Esophagus (tissue), 2 donors: ENCODE measurements at regions not wholly inside any gene's neighbourhood (a gene's known extent, or its start where the extent isn't known, plus 50 kb on each side); places are given as distances from the start of the nearest gene placed in this dataset.

ENCODE experiments used
- H3K27ac ChIP-seq, 2 donors: one replicate each; pipeline ENCODE4 v1.5.1; 2013; ENCODE audit warnings: low read depth in 2 of 2, mild to moderate bottlenecking in 2 of 2, inconsistent platforms in 1 of 2, low read length in 1 of 2, moderate library complexity in 1 of 2
- H3K27me3 ChIP-seq, 2 donors: one replicate each; pipeline ENCODE4 v1.6.1; 2013; ENCODE audit warnings: low read length in 2 of 2, control low read depth in 1 of 2, mild to moderate bottlenecking in 1 of 2; ENCODE audit not compliant: insufficient read depth in 2 of 2, control insufficient read depth in 1 of 2
- H3K36me3 ChIP-seq, 2 donors: one replicate each; pipeline ENCODE4 v1.6.1; 2013; ENCODE audit warnings: low read length in 1 of 2; ENCODE audit not compliant: control insufficient read depth in 2 of 2, insufficient read depth in 2 of 2
- H3K4me1 ChIP-seq, 2 donors: one replicate each; pipeline ENCODE4 v1.6.1; 2013; ENCODE audit warnings: low read length in 1 of 2; ENCODE audit not compliant: control insufficient read depth in 2 of 2, insufficient read depth in 2 of 2
- H3K4me3 ChIP-seq, 2 donors: one replicate each; pipeline ENCODE4 v1.5.1; 2013; ENCODE audit warnings: low read length in 2 of 2, mild to moderate bottlenecking in 2 of 2, low read depth in 1 of 2, moderate library complexity in 1 of 2
- H3K9me3 ChIP-seq, 2 donors: one replicate each; pipeline ENCODE4 v1.6.1; 2013; ENCODE audit warnings: mild to moderate bottlenecking in 2 of 2, low read depth in 1 of 2, low read length in 1 of 2, moderate library complexity in 1 of 2; ENCODE audit not compliant: control insufficient read depth in 2 of 2, insufficient read depth in 1 of 2
- WGBS, 2 donors: extraction: QIAGEN DNeasy Blood & Tissue Kit; methylation state at CpG; one replicate each; pipeline ENCODE4 v1.1.7; 2013; 5-methylcytosine and 5-hydroxymethylcytosine counted together
- donor health status: healthy with polysubstance abuse.
- donor health status: Bipolar disorder and iron deficiency.

DNA sequence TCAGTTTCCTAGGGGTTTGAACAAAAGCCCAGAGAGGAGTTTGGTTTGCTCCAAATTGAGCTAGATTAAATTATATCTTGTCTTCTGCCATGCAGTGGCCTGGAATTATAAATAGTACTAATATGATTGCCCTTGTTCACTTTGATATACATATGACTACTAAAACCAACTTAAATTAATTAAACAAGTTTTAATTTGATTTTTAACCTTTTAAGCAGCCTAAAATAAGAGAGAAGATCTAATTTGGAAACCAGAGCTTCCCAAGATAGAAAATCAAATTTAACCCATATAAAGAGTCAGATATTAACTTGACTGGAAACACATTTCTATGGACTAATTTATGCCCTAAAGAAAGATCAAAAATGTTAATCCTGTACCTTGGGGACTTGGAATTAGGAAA, 444.5 kb upstream of the SLC8A1 start:
- Histone ChIP-seq H3K9me3 (no peaks in the 10 kb centered on the region), H3K36me3 (no peaks in the 10 kb centered on the region), H3K4me1 (no peaks in the 10 kb centered on the region), H3K27ac (no peak overlapping the region), H3K4me3 (no peak overlapping the region), H3K27me3 (no peaks in the 10 kb centered on the region)

DNA sequence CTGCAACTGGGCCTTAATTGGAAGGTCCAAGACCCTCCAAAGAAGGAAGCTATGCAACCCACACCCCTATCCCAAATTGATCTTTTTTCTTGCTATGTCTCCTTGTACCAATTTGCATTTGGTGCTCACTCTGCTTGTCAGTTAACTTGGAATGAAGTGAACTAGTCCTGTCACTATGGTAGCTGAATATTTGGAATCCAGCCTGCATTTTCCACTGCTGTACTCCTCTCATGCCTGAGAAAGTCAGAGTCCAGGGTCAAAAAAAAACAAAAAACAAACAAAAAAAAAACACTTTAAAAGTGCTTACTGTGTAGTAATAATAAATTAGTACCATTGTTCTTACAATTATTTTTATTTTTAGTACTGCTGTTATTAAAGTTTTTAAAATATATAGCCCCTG, 462.8 kb upstream of the SLC8A1 start:
- no peaks in the 10 kb centered on the region for H3K9me3 ChIP-seq
- no peaks in the 10 kb centered on the region for H3K36me3 ChIP-seq
- no peak overlapping the region for H3K4me3 ChIP-seq
- no peak overlapping the region for H3K27ac ChIP-seq
- no peaks in the 10 kb centered on the region for H3K4me1 ChIP-seq
- no peaks in the 10 kb centered on the region for H3K27me3 ChIP-seq

GRCh38 chr2:40915651-40916050, 463.8 kb upstream of the SLC8A1 start:
- H3K36me3 ChIP-seq: no peaks in the 10 kb centered on the region

DNA sequence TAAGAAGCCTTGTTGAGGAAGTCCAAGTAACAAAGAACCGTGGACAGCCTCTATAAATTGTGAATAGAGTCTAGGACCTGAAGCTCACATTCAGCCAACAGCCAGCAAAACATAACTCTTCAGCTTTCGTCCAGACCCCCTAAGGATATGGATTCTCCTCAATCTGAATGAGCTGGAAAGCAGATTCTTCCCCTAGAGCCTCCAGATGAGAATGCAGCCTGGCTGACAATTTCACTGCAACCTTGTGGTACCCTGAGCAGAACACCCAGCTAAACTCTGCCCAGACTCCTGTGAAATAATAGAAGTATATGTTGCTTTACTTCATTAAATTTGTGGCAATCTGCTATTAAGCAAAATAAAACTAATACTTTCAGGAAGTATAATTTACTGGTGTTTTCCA, 483.5 kb upstream of the SLC8A1 start:
- H3K4me1 ChIP-seq: no peaks in the 10 kb centered on the region
- no peaks in the 10 kb centered on the region for H3K36me3 ChIP-seq
- WGBS, 2 donors: 73 to 74% methylated on average over 2 of the region's 2 CpGs
- H3K4me3 ChIP-seq: no peak overlapping the region
- H3K27me3 ChIP-seq: no peaks in the 10 kb centered on the region
- no peaks in the 10 kb centered on the region for H3K9me3 ChIP-seq
- H3K27ac ChIP-seq: no peak overlapping the region

More at GRCh38 chr2:40915651-40916050, 463.8 kb upstream of the SLC8A1 start:
- Histone ChIP-seq H3K9me3 (no peaks in the 10 kb centered on the region), H3K4me3 (no peak overlapping the region), H3K27me3 (no peaks in the 10 kb centered on the region), H3K27ac (no peak overlapping the region), H3K4me1 (no peaks in the 10 kb centered on the region)

DNA sequence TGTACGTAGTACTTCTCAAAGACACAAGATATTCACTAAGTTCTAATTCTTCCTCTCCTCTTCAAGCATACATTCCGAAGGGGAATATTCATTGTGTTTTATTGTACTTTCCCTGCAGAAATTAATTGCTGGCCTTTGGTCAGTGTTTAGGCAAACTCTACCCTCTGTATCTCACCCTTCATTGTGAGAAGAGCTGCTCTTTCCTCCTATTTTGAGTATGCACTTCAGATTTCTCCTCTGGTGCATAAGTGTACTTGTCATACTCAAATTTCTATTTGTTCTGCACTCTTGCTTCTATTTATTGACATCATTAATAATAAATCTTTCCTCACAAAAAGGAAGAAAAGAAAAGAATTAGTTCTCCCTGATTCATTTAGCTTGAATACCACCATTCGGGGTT, 485.4 kb upstream of the SLC8A1 start:
- Histone ChIP-seq H3K4me1 (no peaks in the 10 kb centered on the region), H3K27ac (no peak overlapping the region)

DNA sequence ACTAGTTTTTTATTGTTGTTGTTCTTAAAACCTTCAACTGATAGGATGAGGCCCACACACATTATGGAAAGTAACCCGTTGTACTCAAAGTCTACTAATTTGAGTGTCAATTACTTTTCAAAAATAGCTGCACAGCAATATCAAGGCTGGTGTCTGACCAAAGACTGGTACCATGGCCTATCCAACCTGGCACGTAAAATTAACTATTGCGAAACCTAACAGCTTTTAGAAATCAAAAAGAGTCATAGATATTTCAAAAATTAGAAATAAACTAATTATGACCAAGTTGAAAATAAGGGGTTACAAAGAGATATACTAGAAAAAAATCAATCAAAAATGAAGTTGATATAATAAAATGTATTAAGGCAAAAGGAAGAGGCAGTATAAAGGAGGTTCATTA, 501.5 kb upstream of the SLC8A1 start:
- H3K4me1 ChIP-seq: no peaks in the 10 kb centered on the region
- no peak overlapping the region for H3K27ac ChIP-seq
- H3K4me3 ChIP-seq: no peak overlapping the region
- WGBS, 2 donors: 94 to 96% methylated on average over 3 of the region's 3 CpGs
- no peaks in the 10 kb centered on the region for H3K27me3 ChIP-seq
- H3K9me3 ChIP-seq: no peaks in the 10 kb centered on the region
- no peaks in the 10 kb centered on the region for H3K36me3 ChIP-seq

More for the DNA sequence above, 485.4 kb upstream of the SLC8A1 start:
- Histone ChIP-seq H3K27me3 (no peaks in the 10 kb centered on the region), H3K4me3 (no peak overlapping the region), H3K36me3 (no peaks in the 10 kb centered on the region), H3K9me3 (no peaks in the 10 kb centered on the region)
- 84 to 85% methylated on average over 3 of the region's 3 CpGs for WGBS, 2 donors

GRCh38 chr2:40955042-40955441, 503.2 kb upstream of the SLC8A1 start:
- H3K4me1 ChIP-seq: no peaks in the 10 kb centered on the region
- 65 to 81% methylated on average over 2 of the region's 2 CpGs for WGBS, 2 donors
- no peaks in the 10 kb centered on the region for H3K27me3 ChIP-seq
- no peaks in the 10 kb centered on the region for H3K9me3 ChIP-seq
- no peak overlapping the region for H3K4me3 ChIP-seq
- no peaks in the 10 kb centered on the region for H3K36me3 ChIP-seq
- no peak overlapping the region for H3K27ac ChIP-seq

- H3K36me3 ChIP-seq: no peaks in the 10 kb centered on the region
- H3K9me3 ChIP-seq: no peaks in the 10 kb centered on the region
- no peaks in the 10 kb centered on the region for H3K4me1 ChIP-seq
- no peak overlapping the region for H3K4me3 ChIP-seq
- no peaks in the 10 kb centered on the region for H3K27me3 ChIP-seq
- H3K27ac ChIP-seq: no peak overlapping the region
These were observed 503.7 kb upstream of the SLC8A1 start for GRCh38 chr2:40955635-40956034.

- no peaks in the 10 kb centered on the region for H3K27me3 ChIP-seq
- no peaks in the 10 kb centered on the region for H3K36me3 ChIP-seq
- H3K9me3 ChIP-seq: no peaks in the 10 kb centered on the region
- 73 to 74% methylated on average over 9 of the region's 9 CpGs for WGBS, 2 donors
- H3K27ac ChIP-seq: no peak overlapping the region
- no peak overlapping the region for H3K4me3 ChIP-seq
- no peaks in the 10 kb centered on the region for H3K4me1 ChIP-seq
These were observed 505.6 kb upstream of the SLC8A1 start for GRCh38 chr2:40957508-40957907.

DNA sequence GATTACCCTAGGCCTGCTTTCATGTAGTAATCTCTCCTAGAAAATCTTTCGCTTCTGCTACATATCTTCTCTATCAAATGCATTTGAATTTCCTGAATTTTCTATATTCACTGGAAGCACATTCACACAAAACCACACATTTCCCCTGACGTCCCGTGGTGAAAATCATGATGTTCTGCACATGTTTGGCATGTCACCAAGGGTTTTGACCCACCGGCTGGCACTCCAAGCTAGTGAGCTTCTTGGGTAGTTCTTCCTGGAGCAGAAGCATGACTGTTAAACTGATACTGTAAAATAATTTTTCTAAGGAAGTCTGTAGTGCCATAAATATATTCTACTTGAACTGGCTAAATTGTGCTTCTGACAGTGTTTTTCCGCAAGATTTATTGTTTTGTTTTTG, 510.1 kb upstream of the SLC8A1 start:
- Histone ChIP-seq H3K36me3 (no peaks in the 10 kb centered on the region), H3K9me3 (no peaks in the 10 kb centered on the region), H3K4me3 (no peak overlapping the region), H3K27me3 (no peaks in the 10 kb centered on the region), H3K4me1 (no peaks in the 10 kb centered on the region), H3K27ac (no peak overlapping the region)
- WGBS, 2 donors: 60 to 61% methylated on average over 5 of the region's 5 CpGs
